Activated naive CD4-positive, alpha-beta T cell treated with anti-CD3 and anti-CD28 coated beads, Interleukin-2, amount 50 U/mL, for 72 hours (primary cell): ENCODE measurements at regions not wholly inside any gene's neighbourhood (a gene's known extent, or its start where the extent isn't known, plus 50 kb on each side); places are given as distances from the start of the nearest gene placed in this dataset.
"Not testable (repeated sequence)": the region's sequence is repeated elsewhere in the genome, so short reads cannot be mapped to it uniquely, and the experiment has no call there.

Source experiments
- ATAC-seq, 2 donors: fragments of 150-1000 bp; cut with Tn5 transposase; 2 replicates each; pipeline ENCODE4 v1.10.0; 2021; ENCODE audit warnings: mild to moderate bottlenecking in 2 of 2, moderate library complexity in 2 of 2
- DNase-seq, 2 donors: peaks; one replicate each; pipeline ENCODE4 v3.0.0; 2021 to 2022; ENCODE audit warnings: low spot score in 2 of 2
- H3K27ac Mint-ChIP-seq, 2 donors: one replicate each; pipeline ENCODE4 v1.8.0; 2022; ENCODE audit warnings: mild to moderate bottlenecking in 2 of 2, mixed read lengths in 2 of 2
- H3K36me3 Mint-ChIP-seq, 2 donors: one replicate each; pipeline ENCODE4 v1.8.0; 2022; ENCODE audit warnings: mixed read lengths in 2 of 2
- H3K9me3 Mint-ChIP-seq, 2 donors: one replicate each; pipeline ENCODE4 v1.8.0; 2022; ENCODE audit warnings: mixed read lengths in 2 of 2

- Mint-ChIP-seq H3K9me3 (peaks cover 0 to 7% of the 10 kb centered on the region in 2 donors), H3K36me3 (no peaks in the 10 kb centered on the region), H3K27ac (no peak overlapping the region)
- DNase-seq = no peak
- ATAC-seq = peak in 1 of 2 donors; percentile 48
Measured at GRCh38 chr1:34360574-34360973, 183.9 kb downstream of the C1orf94 start.

DNA sequence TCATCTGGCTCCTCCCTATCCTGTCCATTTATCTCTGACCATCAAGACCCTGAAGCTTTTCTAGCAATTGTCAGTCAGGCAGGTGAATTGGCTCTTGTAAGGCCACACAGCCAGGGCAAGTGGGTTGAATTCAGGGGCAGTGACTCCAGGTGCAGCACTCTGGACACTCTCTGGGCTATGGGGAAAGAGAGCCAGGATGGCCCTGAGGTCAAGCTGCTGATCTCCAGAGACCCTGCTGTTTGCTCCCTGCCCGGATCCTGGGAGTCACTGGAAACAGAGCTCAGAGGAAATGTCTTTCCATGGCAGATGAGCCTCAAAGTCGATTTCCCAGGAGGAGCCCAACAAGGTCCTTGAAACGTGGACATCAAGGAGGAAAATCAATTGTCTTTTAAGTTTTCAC lies 184.4 kb downstream of the C1orf94 start:
- no peak overlapping the region for H3K27ac Mint-ChIP-seq
- peaks cover 0 to 7% of the 10 kb centered on the region in 2 donors for H3K9me3 Mint-ChIP-seq
- ATAC-seq = no peak
- no peak for DNase-seq
- H3K36me3 Mint-ChIP-seq = no peaks in the 10 kb centered on the region

GRCh38 chr1:34361781-34362357 lies 185.2 kb downstream of the C1orf94 start:
- H3K36me3 Mint-ChIP-seq = no peaks in the 10 kb centered on the region
- ATAC-seq (no peak), DNase-seq (no peak)
- H3K9me3 Mint-ChIP-seq = peaks cover 0 to 7% of the 10 kb centered on the region in 2 donors
- no peak overlapping the region for H3K27ac Mint-ChIP-seq

- Mint-ChIP-seq H3K27ac (no peak overlapping the region), H3K36me3 (no peaks in the 10 kb centered on the region), H3K9me3 (peaks cover 0 to 7% of the 10 kb centered on the region in 2 donors)
- DNase-seq (no peak), ATAC-seq (no peak)
Measured at GRCh38 chr1:34362949-34363348, 186.2 kb downstream of the C1orf94 start.

DNA sequence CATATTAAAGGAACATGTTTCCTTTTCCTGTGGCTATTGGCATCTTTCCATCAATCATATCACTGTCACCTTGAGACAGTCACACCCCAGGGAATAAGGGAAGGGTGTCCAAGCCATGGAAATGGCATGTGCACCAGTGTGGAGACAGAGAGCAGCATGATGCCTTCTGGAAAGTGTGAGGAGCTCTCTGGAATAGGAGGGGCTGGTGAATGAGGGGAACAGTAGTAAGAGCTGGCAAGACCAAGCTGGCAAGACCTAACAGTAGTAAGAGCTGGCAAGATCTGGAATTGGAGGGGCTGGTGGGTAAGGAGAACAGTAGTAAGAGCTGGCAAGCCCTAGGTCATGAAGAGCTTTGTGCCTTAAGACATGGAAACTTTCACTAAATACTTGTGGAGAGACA lies 186.7 kb downstream of the C1orf94 start:
- ATAC-seq (no peak), DNase-seq (no peak)
- peaks cover 0 to 7% of the 10 kb centered on the region in 2 donors for H3K9me3 Mint-ChIP-seq
- H3K36me3 Mint-ChIP-seq = no peaks in the 10 kb centered on the region
- H3K27ac Mint-ChIP-seq = no peak overlapping the region

- DNase-seq = no peak
Measured at GRCh38 chr1:34363915-34364314, 187.2 kb downstream of the C1orf94 start.

GRCh38 chr1:34364376-34364775 lies 187.7 kb downstream of the C1orf94 start:
- DNase-seq (no peak), ATAC-seq (no peak)
- Mint-ChIP-seq H3K27ac (no peak overlapping the region), H3K36me3 (no peaks in the 10 kb centered on the region), H3K9me3 (peaks cover 0 to 7% of the 10 kb centered on the region in 2 donors)

More at GRCh38 chr1:34363915-34364314, 187.2 kb downstream of the C1orf94 start:
- Mint-ChIP-seq H3K9me3 (peaks cover 0 to 7% of the 10 kb centered on the region in 2 donors), H3K36me3 (no peaks in the 10 kb centered on the region), H3K27ac (no peak overlapping the region)
- ATAC-seq = no peak

- Mint-ChIP-seq H3K27ac (no peak overlapping the region), H3K9me3 (peaks cover 0 to 7% of the 10 kb centered on the region in 2 donors), H3K36me3 (no peaks in the 10 kb centered on the region)
- DNase-seq = no peak
- no peak for ATAC-seq
Measured at GRCh38 chr1:34365295-34365694, 188.6 kb downstream of the C1orf94 start.

DNA sequence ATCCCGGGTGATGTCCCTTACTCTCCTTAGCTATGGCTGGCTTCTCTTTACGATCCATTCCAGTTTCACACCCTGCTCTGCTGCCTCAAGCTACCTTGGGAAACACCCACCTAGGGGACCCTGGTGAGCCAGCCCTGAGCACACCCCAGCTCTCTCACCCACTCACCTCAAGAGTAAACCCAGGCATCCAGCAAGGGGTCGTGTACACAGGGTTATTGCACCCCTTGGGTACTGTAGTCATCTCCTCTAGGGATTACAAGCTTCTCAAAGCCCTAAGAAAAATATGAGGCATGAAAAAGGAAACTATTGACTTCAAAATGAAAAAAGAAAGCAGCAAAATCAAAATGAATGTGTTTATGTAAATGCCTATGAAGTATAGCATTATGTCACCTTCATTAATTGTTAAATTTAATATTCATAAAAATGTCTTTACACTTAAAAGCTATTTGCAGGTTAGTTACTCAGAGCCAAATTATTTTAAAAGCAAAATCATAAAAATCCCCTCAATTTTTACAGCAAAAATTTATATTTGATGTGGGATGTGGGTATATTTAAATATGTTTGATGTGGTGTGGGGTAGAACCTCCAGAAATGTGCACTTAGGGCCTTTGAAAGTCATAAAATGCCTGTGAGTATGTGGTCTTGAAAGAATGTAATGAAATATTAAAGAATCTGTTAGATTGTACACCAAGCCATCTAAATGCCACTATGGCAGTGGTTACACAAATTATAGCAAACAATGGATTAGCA lies 190.3 kb downstream of the C1orf94 start:
- no peak overlapping the region for H3K27ac Mint-ChIP-seq
- no peaks in the 10 kb centered on the region for H3K36me3 Mint-ChIP-seq
- peaks cover 0 to 7% of the 10 kb centered on the region in 2 donors for H3K9me3 Mint-ChIP-seq
- DNase-seq (no peak), ATAC-seq (peak in 1 of 2 donors; percentile 78)

DNA sequence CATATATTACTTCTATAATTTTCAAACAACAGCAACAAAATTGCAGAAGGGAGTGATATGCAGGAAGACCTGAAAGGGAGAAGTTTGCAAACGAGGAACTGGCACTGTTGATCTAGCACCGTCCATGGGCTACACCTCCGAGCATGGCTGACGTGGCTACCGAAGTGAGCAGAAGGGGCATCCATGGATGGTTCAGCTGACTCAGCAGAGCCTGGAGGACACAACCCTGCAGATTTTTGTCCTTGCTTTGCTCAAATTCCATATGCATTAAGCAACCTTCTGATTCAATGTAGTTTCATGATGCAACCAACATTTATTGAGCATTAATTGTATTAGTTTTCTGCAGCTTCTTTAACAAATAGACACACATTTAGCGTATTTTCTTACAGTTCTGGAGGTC lies 191.2 kb downstream of the C1orf94 start:
- ATAC-seq (no peak), DNase-seq (no peak)
- H3K27ac Mint-ChIP-seq = no peak overlapping the region

DNA sequence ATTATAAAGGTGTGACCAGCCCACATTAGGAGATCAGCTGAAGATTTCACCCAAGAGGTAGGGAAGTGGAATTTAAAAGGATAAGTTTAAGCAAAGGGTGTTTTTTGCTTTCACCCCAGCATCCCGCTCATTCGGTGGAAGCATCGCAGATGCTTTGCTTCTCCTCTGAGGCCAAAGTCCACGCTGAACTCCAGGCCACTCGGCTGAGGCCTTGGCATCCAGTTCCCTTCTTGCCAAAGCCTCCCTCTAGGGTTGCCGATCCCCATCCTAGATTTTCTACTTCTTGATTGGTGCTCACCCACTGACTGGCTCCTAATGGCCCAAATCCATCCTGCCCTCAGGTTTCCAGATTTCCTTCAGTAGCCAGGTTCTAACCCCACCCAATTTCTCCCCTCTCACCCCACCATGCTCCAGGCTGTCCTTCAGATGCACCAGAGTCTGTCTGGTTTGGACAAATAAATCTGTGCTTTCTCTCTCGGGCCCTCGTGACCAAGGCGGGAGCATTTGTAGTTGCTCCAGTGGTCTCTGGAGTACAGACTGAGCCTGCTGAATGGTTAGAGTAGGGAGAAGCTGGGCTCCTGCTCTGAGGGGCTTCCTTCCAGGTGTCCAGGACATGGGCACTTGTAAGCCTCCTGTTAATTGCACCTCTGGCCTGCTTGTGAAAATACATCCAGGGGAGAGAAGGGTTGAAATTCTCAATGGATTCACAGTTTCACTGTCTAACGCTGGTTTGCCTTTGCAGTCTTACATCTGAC lies 193.2 kb downstream of the C1orf94 start:
- Mint-ChIP-seq H3K36me3 (no peaks in the 10 kb centered on the region), H3K27ac (no peak overlapping the region), H3K9me3 (peaks cover 0 to 3% of the 10 kb centered on the region in 2 donors)
- no peak for DNase-seq
- no peak for ATAC-seq

More for the DNA sequence above, 191.2 kb downstream of the C1orf94 start:
- Mint-ChIP-seq H3K9me3 (peaks cover 0 to 7% of the 10 kb centered on the region in 2 donors), H3K36me3 (no peaks in the 10 kb centered on the region)

DNA sequence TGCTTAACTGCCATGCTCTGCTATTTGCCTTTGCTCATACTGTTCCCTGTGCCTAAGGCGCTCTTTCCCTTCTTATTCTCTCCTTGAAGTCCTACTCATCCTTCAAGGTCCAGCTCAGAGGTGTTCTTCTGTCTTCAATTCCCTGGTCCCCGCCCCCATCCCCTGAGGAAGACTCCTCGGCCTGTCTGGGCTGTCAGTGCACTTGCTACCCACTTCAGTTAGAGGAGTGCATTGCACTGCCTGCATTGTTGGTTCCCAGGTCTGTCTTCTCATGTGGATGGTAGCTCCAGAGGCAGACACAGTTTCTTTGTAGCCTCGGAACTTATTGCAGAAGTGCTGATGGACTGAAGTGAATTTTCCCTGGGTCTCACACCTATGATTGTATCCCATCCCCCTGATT lies 194.0 kb downstream of the C1orf94 start:
- DNase-seq = no peak
- no peaks in the 10 kb centered on the region for H3K36me3 Mint-ChIP-seq
- no peak overlapping the region for H3K27ac Mint-ChIP-seq
- no peaks in the 10 kb centered on the region for H3K9me3 Mint-ChIP-seq
- no peak for ATAC-seq

DNA sequence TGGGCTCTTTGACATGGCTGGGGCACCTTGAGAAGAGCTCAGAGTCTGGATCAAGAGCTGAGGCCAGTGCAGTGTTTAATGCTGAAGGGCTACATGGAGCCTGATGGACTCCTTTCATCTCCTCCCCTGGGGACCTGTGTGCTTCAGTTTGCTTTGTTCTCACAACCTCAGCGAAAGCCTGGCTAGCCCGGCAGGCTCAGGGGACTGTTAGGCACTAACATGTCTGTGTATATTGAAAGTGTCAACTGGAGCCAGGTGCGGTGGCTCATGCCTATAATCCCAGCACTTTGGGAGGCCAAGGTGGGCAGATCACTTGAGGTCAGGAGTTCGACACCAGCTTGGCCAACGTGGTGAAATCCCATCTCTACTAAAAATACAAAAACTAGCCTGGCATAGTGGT lies 194.5 kb downstream of the C1orf94 start:
- H3K36me3 Mint-ChIP-seq, H3K9me3 Mint-ChIP-seq, ATAC-seq, H3K27ac Mint-ChIP-seq, DNase-seq: not testable (repeated sequence)

DNA sequence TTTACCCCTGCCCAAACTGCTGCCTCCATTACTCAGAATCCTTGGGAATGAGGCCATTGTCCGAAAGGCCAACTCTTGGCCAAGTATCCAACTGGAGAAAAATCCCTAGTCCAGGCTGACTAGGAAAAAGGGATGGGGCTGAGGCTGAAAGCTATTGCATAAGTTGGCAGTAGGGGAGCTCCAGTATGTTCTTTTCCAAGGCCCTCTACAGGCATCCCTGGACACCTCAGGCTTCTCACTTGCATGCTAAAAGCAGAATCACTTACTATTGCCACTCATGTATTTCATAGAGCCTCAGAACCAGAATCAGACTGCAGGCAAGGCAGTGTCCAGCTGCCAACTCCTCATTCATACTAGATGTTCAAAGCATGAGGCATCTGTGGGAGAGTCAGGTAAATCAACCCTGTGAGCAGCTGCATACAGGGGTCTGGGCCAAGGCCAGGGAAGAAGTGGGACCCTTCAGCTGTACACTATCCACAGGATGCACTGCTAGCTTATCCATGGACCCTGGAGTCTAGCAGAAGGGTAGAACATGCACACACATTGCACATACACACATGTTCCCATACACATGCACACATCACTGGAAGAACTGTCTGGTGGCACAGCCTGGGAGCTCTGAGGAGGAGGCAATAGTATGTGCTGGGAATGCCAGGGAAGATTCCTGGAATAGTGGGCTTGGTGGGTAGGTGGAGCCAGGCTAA lies 195.3 kb downstream of the C1orf94 start:
- DNase-seq = no peak
- Mint-ChIP-seq H3K27ac (no peak overlapping the region), H3K9me3 (no peaks in the 10 kb centered on the region), H3K36me3 (no peaks in the 10 kb centered on the region)
- ATAC-seq = no peak

DNA sequence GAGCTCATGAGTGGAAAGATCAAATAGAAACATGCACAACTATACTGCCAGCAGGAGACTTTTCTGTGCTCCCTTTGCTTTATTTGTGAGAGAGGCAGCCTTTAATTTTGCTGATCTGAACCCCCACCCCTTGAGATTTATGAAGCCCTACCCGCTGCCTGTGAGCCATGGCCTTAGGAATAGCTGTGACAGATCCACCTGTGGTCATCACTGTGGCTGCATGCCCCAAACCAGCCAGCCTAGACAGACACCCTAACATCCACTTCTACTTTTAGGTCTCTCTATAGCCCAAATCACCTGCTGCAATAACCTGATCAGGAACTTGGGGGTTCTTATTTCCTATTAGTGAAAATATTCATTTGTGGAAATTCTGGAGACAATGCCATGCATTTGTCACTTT lies 196.2 kb downstream of the C1orf94 start:
- no peak for ATAC-seq
- Mint-ChIP-seq H3K27ac (no peak overlapping the region), H3K36me3 (no peaks in the 10 kb centered on the region), H3K9me3 (no peaks in the 10 kb centered on the region)
- no peak for DNase-seq

DNA sequence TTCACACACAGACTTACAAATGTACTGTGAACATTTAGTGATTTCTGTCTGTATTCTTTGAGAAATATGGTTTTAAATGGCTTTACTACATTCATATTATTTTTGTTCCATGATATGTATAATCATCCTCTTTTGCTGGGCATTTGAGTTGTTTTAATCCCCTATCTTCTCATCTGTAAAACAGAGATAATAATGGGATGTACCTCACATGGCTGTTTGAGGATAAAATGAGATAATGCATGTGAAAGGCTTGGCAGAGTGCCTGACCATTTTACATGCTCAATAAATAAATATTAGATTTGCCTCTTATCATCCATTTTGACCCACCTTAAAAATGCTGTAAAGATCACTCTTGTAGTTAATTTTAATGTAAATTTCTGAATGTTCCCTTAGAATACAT lies 197.2 kb downstream of the C1orf94 start:
- no peaks in the 10 kb centered on the region for H3K36me3 Mint-ChIP-seq
- no peak for DNase-seq
- ATAC-seq = no peak
- no peak overlapping the region for H3K27ac Mint-ChIP-seq
- H3K9me3 Mint-ChIP-seq = no peaks in the 10 kb centered on the region

GRCh38 chr1:34376531-34376930 lies 199.8 kb downstream of the C1orf94 start:
- Mint-ChIP-seq H3K9me3 (no peaks in the 10 kb centered on the region), H3K27ac (no peak overlapping the region), H3K36me3 (no peaks in the 10 kb centered on the region)
- ATAC-seq (no peak), DNase-seq (no peak)
